OCI-LY1 (cell line): ENCODE measurements at regions not wholly inside any gene's neighbourhood (a gene's known extent, or its start where the extent isn't known, plus 50 kb on each side); places are given as distances from the start of the nearest gene placed in this dataset.

Source experiments
- H2AFZ ChIP-seq: fragments of 200-600 bp; sonication (generic), shearing (Covaris generic); 2 replicates; pipeline ENCODE4 v1.6.0; 2014; ENCODE audit warnings: antibody characterized with exemption, mild to moderate bottlenecking, low read length
- H3F3A ChIP-seq: fragments of 200-600 bp; sonication (generic), shearing (Covaris generic); 2 replicates; pipeline ENCODE4 v1.6.0; 2014; ENCODE audit warnings: mild to moderate bottlenecking, antibody characterized with exemption, low read length, moderate library complexity; ENCODE audit not compliant: insufficient read depth
- H3K27ac ChIP-seq: fragments of 200-600 bp; sonication (generic); 2 replicates; pipeline ENCODE4 v1.5.1; 2014; ENCODE audit warnings: low read length, mixed run types, mild to moderate bottlenecking, low read depth; ENCODE audit not compliant: poor library complexity, severe bottlenecking
- H3K27me3 ChIP-seq: fragments of 200-600 bp; sonication (generic); 2 replicates; pipeline ENCODE4 v1.6.0; 2014; ENCODE audit warnings: antibody characterized with exemption, mild to moderate bottlenecking, low read length, moderate library complexity; ENCODE audit not compliant: insufficient read depth
- H3K36me3 ChIP-seq: fragments of 200-600 bp; sonication (generic); 2 replicates; pipeline ENCODE4 v1.6.1; 2014; ENCODE audit warnings: mild to moderate bottlenecking, antibody characterized with exemption, low read length, moderate library complexity, mixed read lengths; ENCODE audit not compliant: insufficient read depth
- H3K4me1 ChIP-seq: fragments of 200-600 bp; sonication (generic); 2 replicates; pipeline ENCODE4 v1.5.1; 2014; ENCODE audit warnings: mild to moderate bottlenecking, low read length, moderate library complexity; ENCODE audit not compliant: insufficient read depth, severe bottlenecking
- H3K4me2 ChIP-seq: fragments of 200-600 bp; sonication (generic), shearing (Covaris generic); 2 replicates; pipeline ENCODE4 v1.6.1; 2014; ENCODE audit warnings: low read length
- H3K4me3 ChIP-seq: fragments of 200-600 bp; sonication (generic); 2 replicates; pipeline ENCODE4 v1.5.1; 2014; ENCODE audit warnings: low read length, low read depth, mild to moderate bottlenecking, mixed read lengths; ENCODE audit not compliant: poor library complexity, severe bottlenecking
- H3K79me2 ChIP-seq: fragments of 200-600 bp; shearing (Covaris generic); 2 replicates; pipeline ENCODE4 v1.6.1; 2016; ENCODE audit warnings: mixed run types, low read length, mixed read lengths; ENCODE audit not compliant: insufficient read depth
- H3K9ac ChIP-seq: fragments of 200-600 bp; sonication (generic), shearing (Covaris generic); 2 replicates; pipeline ENCODE4 v1.6.1; 2014; ENCODE audit warnings: mild to moderate bottlenecking, low read length, mixed read lengths
- H3K9me2 ChIP-seq: fragments of 200-600 bp; sonication (generic), shearing (Covaris generic); 2 replicates; pipeline ENCODE4 v1.6.1; 2014; ENCODE audit warnings: low read depth, mild to moderate bottlenecking, low read length, mixed read lengths
- H3K9me3 ChIP-seq: fragments of 200-600 bp; shearing (Covaris generic); 2 replicates; pipeline ENCODE4 v1.6.1; 2014; ENCODE audit warnings: low read length, mixed read lengths
- H4K20me1 ChIP-seq: fragments of 200-600 bp; sonication (generic), shearing (Covaris generic); 2 replicates; pipeline ENCODE4 v1.6.0; 2016; ENCODE audit warnings: mild to moderate bottlenecking, low read length; ENCODE audit not compliant: insufficient read depth
- EZH2 ChIP-seq: fragments of 200-600 bp; sonication (generic), shearing (Covaris generic); IDR thresholded peaks from 2 replicates; pipeline ENCODE4 v1.8.0; 2017; ENCODE audit warnings: borderline replicate concordance, mixed run types, mild to moderate bottlenecking, antibody characterized with exemption, low read length, moderate library complexity, mixed read lengths
- TF ChIP-seq, protein P1 (sequence below): fragments of 200-600 bp; sonication (generic), shearing (Covaris generic); IDR thresholded peaks from 2 replicates; pipeline ENCODE4 v1.5.1; 2017; ENCODE audit warnings: mild to moderate bottlenecking, antibody characterized with exemption, low read length, moderate library complexity, mixed read lengths

DNA sequence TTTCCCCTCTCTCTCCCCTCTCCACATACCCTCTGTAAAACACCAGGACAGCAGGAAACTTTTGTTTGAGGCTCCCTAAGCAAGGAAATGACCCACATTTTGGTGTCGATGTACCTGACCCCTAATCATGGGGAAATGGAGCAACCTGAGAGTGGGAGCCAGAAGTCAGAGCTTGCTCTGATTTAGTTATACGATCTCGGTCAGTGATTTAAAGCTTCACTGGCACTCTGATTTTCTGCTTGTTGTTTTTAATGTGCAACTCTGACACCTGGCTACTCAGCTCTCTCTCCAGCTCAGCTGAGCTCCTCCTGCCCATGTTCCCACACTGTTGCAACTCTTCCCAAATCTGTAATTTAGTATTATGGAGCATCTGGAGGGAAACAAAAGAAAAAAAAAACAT is 408.6 kb downstream of the ADAM29 start:
- H3K9ac ChIP-seq = no peak overlapping the region
- no peak overlapping the region for H2AFZ ChIP-seq

DNA sequence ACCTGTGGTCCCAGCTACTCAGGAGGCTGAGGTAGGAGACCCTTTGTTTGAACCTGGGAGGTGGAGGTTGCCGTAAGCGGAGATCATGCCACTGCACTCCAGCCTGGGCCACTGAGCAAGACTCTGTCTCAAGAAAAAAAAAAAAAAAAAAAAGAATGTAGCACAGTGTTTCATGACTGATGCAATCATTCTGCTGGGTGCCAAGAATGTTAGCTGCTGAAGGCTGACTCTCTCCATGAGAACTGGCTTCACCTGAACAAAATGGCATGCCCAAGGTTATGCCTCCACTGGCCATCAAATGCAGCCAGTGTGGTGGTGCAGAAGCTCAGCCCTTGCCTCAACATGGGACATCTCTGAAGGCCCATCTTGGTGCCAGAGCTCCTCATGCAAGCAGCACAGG is 412.1 kb downstream of the ADAM29 start:
- Histone ChIP-seq H3K36me3 (no peaks in the 10 kb centered on the region), H3K9ac (no peak overlapping the region), H3K4me2 (no peak overlapping the region), H3K27me3 (no peaks in the 10 kb centered on the region), H3K9me3 (no peaks in the 10 kb centered on the region), H3K9me2 (no peaks in the 10 kb centered on the region), H4K20me1 (no peaks in the 10 kb centered on the region), H3K4me1 (peaks cover 4% of the 10 kb centered on the region), H2AFZ (no peak overlapping the region), H3K4me3 (no peak overlapping the region), H3K79me2 (no peaks in the 10 kb centered on the region), H3F3A (no peaks in the 10 kb centered on the region), H3K27ac (no peak overlapping the region)
- TF ChIP-seq, protein P1, sequence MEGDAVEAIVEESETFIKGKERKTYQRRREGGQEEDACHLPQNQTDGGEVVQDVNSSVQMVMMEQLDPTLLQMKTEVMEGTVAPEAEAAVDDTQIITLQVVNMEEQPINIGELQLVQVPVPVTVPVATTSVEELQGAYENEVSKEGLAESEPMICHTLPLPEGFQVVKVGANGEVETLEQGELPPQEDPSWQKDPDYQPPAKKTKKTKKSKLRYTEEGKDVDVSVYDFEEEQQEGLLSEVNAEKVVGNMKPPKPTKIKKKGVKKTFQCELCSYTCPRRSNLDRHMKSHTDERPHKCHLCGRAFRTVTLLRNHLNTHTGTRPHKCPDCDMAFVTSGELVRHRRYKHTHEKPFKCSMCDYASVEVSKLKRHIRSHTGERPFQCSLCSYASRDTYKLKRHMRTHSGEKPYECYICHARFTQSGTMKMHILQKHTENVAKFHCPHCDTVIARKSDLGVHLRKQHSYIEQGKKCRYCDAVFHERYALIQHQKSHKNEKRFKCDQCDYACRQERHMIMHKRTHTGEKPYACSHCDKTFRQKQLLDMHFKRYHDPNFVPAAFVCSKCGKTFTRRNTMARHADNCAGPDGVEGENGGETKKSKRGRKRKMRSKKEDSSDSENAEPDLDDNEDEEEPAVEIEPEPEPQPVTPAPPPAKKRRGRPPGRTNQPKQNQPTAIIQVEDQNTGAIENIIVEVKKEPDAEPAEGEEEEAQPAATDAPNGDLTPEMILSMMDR = no peak
- no peak for TF ChIP-seq EZH2

More for the DNA sequence above, 408.6 kb downstream of the ADAM29 start:
- Histone ChIP-seq H3K9me3 (no peaks in the 10 kb centered on the region), H3K9me2 (no peaks in the 10 kb centered on the region), H3K4me1 (peaks cover 4% of the 10 kb centered on the region), H3K4me2 (no peak overlapping the region), H3K79me2 (no peaks in the 10 kb centered on the region), H3K27me3 (no peaks in the 10 kb centered on the region), H4K20me1 (no peaks in the 10 kb centered on the region), H3K36me3 (no peaks in the 10 kb centered on the region), H3F3A (no peaks in the 10 kb centered on the region), H3K27ac (no peak overlapping the region), H3K4me3 (no peak overlapping the region)
- no peak for TF ChIP-seq EZH2
- TF ChIP-seq, protein P1 = no peak

DNA sequence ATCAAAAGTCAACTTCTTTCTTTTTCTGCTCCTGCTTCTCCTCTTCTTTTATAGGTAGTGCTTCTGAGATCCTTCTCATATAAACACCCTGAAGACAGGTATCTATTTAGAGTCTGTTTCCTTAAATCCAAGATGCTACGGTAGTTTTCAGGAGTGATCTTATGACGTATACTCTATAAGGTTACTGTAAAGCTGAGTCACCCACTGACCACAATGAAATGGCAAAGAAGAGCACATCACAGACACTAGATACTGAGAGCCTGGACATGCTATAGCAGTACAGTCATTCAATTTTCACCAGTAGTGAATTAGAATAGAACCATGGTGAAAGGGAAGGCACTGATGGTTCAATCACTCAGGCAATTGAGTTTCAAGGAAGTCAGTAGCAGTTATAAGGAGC is 412.5 kb downstream of the ADAM29 start:
- Histone ChIP-seq H3K4me2 (no peak overlapping the region), H3K79me2 (no peaks in the 10 kb centered on the region), H3K4me1 (peaks cover 2% of the 10 kb centered on the region), H4K20me1 (no peaks in the 10 kb centered on the region), H3K36me3 (no peaks in the 10 kb centered on the region), H3K27ac (no peak overlapping the region), H3K9ac (no peak overlapping the region), H2AFZ (no peak overlapping the region), H3K9me3 (no peaks in the 10 kb centered on the region), H3K4me3 (no peak overlapping the region), H3K27me3 (no peaks in the 10 kb centered on the region), H3F3A (no peaks in the 10 kb centered on the region), H3K9me2 (no peaks in the 10 kb centered on the region)
- TF ChIP-seq, protein P1 = no peak
- TF ChIP-seq EZH2 = no peak
